GM19468 (cell line): ENCODE measurements at regions not wholly inside any gene's neighbourhood (a gene's known extent, or its start where the extent isn't known, plus 50 kb on each side); places are given as distances from the start of the nearest gene placed in this dataset.
"Not testable (repeated sequence)": the region's sequence is repeated elsewhere in the genome, so short reads cannot be mapped to it uniquely, and the experiment has no call there.

Source experiments
- ATAC-seq: cut with Tn5 transposase; IDR thresholded peaks from one replicate; pipeline ENCODE4 v1.9.1; 2021; ENCODE audit warnings: mild to moderate bottlenecking, moderate library complexity, moderate number of reproducible peaks; ENCODE audit not compliant: unreplicated experiment; ENCODE audit errors: extremely low read depth

DNA sequence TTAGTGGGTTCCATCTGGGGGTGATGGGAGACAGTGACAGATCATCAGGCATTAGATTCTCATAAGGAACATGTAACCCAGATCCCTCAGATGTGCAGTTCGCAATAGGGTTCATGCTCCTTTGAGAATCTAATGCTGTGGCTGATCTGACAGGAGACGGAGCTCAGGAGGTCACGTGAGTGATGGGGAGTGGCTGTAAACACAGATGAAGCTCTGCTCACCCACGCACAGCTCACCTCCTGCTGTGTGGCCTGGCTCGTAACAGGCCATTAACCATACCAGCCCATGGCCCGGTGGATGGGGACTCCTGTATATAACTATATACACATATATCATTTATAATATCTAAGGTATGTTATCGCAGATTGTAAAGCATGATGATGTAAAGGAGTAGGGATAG, 214.2 kb downstream of the MAF start:
- ATAC-seq: no peak

DNA sequence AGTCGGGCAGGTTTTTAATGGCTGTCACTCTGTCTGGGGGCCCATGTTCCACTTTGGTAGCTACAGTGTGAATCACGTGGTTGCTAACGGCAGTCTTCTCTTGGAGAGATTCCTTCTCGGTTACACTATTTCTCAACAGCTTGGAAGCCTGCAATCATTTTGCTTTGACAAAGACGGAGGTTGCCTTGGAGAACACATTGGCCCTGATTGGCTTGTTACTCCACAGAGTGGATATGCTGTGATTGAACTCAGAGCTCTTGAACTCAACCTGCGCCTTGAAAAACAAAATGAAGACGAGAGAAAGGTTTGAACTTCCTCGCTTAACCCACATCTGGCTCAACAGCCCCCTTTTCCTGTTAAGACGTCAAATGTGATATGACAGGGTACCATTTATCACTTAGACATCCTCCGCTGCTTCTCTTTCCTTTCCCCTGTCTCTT, 218.9 kb downstream of the MAF start:
- no peak for ATAC-seq

DNA sequence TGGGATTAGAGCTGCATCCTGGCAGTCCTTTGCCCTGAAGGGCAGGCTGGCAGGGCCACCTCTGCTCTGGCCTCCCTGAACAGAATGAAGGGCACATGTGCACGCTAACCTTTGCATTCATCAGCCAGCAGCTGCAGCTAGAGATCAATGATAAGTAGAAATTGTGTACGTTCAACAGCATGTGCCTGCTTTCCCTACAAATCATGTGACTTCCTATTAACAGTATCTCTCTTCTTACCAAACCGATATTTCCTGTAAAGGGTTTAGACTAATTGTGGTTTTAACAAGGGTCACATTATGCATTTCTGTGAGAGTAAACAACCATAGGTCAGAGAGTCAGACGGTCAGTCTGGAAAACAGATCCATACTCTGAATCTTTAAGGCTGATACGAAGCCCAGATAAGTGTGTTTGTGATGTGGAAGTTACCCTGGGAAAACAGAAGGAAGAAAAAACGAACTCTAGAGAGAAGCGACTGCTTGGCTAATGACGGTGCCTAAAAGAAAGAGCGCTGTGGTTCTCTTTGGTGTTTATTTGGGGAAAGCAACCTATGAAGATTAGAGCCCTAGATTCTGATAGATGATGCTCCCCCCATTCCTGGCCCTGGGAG, 219.4 kb downstream of the MAF start:
- no peak for ATAC-seq

DNA sequence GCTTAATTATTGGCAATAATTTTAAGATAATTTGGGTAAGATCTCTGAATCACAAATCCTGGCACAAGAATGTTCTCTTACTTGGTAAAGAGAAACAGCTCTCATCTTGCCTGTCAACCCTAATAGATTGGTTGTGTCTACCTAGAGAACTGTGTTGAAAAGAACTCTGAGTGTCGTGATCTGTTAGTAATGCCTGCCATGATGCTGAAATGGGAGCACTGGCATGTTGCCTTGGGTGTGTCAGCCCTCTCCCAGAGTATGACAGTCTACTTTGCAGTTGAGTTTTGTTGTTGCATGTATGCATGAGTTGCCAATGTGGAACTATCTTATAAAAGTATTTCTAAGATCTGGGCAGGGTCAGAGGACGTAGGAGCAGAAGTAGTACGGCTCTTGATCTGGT, 221.4 kb downstream of the MAF start:
- ATAC-seq: no peak

DNA sequence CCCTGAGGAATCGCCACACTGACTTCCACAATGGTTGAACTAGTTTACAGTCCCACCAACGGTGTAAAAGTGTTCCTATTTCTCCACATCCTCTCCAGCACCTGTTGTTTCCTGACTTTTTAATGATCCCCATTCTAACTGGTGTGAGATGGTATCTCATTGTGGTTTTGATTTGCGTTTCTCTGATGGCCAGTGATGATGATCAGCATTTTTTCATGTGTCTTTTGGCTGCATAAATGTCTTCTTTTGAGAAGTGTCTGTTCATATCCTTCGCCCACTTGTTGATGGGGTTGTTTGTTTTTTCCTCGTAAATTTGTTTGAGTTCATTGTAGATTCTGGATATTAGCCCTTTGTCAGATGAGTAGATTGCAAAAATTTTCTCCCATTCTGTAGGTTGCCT, 223.5 kb downstream of the MAF start:
- ATAC-seq: not testable (repeated sequence)

DNA sequence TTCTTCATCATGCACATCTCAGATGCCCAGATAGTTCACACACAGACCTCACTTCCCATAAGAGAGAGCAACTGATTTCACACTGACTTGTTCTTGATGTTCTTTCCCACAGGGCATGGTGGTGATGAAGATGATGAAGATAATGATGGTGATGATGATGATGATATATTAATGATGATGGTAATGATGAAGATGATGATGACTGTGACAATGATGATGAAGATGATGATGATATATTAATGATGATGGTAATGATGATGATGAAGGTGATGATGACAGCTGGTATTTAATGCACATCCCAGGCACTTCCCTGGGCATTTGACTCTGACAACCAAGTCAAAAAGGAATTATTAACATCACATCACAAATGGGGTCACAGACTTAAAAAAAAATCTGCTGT, 225.2 kb downstream of the MAF start:
- ATAC-seq: no peak

DNA sequence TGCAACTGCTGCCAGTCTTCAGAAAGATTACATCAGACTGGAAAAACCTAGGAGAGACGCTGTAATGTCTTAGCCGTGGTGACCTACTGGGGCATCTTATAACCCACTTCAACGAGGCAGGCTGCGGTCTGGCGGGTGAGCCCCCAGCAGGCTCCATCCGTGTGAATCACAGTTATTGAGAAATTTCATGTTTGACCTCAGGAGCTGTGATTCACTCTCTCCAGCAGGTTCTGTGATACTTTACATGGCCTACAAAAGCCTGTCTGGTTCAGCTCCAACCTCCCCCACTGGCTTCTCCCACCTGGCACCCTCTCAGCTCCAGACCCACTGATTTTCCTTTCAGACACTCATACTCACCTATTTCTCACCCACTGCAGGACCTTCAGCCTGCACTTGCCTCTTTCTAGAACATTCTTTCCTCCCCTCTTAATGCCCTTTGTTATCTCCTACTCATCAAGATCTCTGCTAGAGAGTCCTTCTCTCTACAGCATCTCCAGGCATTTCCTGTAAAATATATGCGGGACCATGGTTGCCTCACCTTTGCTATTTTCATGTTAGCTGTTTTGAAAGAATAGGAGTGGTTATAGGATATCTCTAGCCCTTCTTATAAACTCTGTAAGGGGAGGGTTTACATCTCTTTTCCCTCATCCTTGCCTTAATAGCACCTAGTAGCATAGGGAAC, 227.9 kb downstream of the MAF start:
- no peak for ATAC-seq

DNA sequence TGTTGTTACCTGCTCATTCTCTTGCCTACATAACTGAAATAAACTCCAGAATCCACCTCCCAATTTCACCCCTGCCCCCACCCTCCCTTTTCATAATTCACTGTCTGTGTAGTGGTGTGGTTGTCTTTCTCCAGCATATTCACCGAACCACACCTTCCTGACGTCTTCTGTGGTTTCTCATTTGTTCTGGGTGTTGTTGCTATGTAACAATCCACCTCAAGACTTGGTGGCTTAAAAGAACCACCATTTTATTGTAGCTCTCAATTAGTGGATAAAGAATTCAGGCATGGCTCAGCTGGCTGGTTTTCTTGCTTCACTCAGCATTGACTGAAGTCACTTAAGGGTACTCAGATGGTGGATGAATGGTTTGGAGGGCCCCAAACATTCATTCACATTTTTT, 229.8 kb downstream of the MAF start:
- no peak for ATAC-seq

DNA sequence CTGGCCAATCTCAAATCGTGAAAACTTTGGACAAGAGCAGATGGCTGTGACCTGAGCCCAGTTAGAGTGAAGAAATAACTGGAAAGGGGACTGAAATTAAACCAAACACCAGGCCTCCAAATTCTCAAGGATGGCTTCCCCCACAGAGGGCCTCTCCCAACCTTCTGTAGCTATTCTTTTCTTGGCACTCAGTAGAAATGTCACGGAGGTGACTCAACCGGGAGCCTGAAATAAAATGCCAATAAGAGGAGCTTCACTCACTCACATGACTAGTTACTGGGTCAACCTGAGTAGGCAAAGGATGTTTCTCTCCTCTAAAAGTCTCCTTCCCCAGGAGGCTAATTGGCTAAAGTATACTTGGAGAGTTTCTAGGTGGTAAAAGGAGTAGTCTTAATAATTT, 230.7 kb downstream of the MAF start:
- ATAC-seq: no peak

DNA sequence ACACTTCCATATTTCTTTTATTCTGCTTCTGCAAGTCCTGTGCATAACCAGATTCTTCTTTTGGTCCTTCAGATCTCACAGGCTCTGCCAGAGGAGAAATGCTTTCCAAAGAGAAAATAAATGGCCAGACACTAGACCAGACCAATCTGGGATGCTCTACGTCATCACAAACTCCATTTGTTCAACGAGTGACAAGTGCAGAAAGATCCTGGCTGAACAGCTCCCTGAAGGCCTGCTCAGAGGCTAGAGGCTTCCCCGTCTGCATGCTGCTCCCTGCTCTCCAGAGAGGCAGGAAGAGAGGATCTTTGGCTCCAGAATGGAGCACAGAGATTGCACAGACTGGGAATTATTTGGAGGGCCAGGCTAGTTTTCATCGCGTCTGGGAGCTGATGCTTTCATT, 232.7 kb downstream of the MAF start:
- no peak for ATAC-seq

DNA sequence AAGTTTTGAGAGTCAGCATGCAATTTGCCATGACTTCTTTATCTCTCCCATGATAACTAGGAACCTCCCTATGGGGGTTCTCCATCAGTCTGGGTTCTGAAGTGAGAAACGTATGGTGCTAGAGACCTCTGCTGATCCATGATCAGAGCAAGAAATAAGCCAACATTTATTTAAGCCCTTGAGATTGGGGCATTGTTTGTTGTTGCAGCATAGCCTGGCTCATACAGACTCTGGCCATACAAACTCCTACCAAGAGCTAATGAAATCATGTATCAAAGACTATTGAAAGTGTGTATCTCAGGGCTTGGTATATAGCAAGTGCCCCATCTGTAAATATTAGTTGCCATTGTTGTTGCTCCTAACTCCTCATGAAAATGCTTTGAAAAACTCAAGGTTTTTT, 233.9 kb downstream of the MAF start:
- no peak for ATAC-seq

DNA sequence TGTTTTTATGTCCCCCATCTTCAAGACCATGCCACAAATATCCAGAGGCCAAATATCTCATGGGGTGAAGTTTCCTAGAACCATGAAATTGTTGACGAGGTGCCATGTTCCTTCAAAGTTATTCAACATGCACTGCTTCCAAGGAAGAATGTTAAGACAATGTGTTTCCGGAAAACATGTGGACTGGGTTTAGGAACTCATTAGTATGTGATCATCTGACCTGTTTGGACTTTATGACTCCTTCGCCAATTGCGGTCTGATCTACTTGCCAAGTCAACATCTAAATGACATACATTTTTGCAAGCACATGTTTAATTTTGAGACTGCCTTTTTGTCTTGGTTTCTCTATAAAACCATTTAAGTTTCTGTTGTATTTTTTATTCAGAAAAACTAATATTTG, 234.8 kb downstream of the MAF start:
- no peak for ATAC-seq

DNA sequence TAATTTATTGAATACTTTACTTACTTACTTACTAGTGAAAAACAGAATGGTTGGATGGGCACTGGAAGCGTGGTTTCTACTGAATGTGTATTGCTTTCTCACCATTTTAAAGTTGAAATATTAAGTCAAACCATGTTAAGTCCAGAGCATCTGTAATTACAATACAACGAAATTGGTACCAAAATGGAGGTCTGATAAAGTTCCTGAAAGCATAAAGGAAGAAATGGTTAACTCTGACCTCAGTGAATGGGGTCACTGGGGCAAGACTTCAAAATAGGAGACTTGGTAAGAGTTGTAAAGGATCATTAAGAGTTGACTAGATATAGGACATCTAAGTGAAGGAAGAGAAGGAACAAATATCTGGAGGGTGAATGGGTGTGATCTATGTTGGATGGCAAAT, 237.1 kb downstream of the MAF start:
- no peak for ATAC-seq

DNA sequence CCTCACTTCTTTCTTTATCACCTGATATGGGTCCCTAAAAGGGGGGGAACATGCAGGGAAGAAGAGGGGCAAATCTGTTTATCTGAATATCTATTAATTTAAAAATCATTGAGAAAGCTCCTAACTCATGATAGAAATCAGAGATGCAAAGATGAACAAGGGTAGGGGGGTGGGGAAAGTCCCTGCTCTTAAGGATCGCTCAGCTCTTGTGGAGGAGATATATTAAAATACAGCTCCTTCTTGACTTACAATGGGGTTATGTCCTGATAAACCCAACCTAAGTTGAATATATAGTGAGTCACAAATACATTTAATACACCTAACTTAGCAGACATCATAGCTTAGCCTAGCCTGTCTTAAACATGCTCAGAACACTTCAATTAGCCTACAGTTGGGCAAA, 237.5 kb downstream of the MAF start:
- ATAC-seq: no peak

DNA sequence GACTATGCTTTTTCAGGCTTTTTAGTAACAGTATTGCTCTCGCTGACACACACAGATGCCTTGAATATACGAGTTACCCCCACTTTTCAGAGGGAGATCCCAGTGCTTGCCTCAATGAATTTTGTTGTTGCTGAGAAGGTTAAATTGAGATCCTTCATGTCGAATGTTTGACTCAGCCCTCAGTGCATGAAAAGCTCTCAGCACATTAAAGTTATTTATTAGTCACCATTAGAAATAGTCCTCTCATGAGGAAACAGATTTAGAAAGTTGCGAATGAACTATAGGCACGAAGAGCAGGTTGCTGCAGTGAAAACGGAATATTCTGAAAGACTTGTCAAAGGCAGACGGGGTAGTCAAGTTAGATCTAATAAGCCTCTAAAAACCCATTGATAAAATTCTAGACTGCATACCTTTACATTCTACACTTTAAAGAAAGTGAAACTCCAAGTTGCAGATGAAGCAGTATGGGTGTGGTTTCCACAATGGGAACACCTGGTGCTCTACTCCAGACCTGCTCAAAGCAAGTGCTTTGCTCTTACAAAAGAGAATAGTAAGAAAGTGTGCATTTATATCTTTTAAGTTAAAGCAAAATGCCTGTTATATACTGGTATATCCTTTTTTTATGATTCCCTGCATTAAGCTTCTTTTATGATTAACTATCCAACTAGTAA, 238.1 kb downstream of the MAF start:
- no peak for ATAC-seq

DNA sequence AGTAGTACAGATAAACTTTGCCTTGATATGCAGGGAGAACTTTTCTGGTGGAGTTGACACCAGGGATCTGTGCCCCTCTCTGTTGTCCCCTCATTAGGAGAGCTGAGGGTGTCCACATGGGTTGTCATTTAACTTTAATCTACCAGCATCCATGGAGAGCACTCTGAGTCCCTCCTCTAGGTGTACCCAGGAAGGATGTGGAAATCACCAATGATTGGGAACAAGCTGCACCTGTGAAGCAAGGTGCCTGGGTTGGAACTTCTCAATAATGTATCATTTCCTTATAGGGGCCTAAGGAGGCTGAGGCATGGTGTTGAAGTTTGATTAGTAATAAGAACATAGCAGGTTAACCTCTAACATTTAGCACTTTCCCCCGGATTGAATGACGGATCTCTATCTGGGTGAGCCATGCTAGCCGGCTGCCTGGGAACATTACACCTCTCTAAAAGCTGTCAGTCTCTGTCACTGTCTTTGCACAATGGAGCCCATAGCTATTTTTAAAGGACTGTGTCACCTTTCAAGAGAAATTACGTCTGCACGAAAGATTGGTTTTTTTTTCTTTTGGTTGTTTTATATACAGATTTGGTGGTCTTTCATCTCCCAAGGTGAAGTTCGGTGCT, 239.3 kb downstream of the MAF start:
- ATAC-seq: no peak

DNA sequence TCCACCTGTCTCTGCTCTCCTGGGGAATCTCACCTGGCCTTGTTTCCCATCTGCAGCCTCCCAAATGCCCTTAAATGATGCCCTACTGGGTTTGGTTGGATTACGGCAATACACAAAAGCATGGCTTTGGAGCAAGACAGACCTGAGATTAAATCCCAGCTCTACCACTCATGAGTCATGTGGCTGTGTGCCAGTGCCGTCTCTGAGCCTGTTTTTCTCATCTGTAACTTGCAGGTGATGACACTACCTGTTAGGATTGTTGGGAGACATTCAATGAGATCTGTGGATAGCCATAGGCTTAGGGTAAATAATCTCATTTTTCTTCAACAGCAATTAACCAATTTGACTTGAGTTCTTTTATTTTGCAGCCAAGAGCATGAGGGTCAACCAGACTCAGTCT, 240.3 kb downstream of the MAF start:
- ATAC-seq: no peak

DNA sequence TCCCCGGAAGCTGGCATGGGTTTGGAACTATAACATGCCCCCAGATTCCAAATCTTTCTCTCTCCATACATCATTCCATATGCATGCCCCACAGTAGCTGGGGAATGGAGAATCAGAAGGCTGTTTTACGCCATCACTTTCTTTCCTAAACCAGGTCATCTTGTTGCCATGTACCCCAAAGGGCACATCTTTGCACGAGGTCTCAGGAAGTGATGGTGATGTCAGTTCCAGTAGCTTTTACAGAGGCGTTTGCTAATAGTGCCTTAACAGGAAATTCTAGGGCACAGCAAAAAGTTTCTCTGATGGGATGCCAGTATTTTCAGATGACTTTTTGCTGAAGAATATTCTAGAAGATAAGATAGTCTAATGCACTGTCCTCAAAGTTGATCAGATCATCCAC, 241.5 kb downstream of the MAF start:
- ATAC-seq: no peak

DNA sequence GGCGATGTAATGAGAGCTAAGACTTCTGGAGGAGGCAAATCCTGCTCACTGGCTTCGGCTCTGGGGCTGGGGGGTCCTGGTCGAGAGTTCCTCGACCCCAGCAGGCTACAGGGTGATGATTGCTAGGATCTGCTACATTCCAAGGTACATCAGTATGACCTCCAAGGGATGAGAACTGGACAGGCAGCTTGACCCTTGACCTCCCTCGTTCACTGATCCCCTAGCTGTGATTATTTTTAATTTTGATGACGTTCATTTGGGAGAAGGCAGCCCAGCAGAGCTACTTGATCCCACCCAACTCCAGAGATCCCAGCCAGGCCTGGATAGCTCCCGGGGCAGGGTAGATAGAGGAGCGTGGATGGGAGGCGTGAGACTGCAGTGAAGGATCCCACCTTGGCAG, 242.3 kb downstream of the MAF start:
- ATAC-seq: no peak

DNA sequence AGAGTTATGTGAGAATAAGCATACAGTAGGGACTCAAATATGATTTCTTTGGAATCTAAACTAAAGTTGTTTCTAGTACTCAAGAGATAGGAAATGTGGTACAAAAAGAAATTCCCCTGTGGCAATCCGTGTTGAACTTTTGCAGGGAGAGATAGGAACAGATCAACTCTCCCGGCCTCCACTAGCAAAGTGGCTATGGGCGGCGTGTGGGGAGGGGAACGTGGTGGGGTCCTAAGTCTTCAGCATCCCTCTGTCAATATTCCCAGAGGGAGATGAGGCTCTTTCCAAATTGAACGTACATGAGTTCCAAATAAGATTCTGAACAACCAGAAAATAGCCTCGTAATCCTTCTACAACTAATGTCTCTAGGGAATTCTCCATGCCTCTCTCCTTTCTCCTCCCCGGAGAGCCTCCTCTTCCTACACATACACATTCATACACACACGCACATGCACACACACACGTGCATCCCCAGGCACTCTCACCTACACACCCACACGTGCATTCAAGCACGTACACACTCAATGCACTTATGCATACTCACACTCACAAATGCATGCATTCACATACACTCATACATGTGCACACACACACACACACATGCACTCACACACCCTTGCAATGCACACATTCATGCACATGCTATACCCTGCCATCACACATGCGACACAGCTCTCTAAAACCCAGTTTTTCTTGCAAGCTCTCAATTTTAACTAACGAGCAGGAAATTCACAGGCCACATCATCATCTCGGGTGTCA, 244.8 kb downstream of the MAF start:
- no peak for ATAC-seq

DNA sequence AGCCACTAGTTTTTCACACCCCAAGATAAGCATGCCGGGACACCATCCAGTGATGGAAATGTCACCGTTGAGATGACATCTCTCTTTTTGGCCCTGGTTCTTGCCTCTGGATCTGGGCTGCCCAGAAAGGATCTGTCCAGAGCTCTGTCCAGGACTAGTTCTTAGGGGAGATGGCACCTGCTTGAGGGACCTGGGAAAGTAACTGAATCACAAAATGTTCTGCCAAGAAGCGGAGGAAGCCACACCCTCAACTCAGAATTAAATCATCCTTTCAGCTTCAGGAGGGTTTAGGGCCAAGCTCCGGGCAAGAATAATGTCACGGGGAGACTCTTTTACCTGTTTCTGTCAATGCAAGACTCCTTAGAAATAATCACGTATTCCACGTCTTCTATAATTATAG, 248.6 kb downstream of the MAF start:
- no peak for ATAC-seq
